Right hindlimb (tissue), 1 donor: ENCODE measurements at regions not wholly inside any gene's neighbourhood (a gene's known extent, or its start where the extent isn't known, plus 50 kb on each side); places are given as distances from the start of the nearest gene placed in this dataset.

Experiments used
- DNase-seq: peaks from one replicate; pipeline ENCODE4 v3.0.0-alpha.2; 2018

DNA sequence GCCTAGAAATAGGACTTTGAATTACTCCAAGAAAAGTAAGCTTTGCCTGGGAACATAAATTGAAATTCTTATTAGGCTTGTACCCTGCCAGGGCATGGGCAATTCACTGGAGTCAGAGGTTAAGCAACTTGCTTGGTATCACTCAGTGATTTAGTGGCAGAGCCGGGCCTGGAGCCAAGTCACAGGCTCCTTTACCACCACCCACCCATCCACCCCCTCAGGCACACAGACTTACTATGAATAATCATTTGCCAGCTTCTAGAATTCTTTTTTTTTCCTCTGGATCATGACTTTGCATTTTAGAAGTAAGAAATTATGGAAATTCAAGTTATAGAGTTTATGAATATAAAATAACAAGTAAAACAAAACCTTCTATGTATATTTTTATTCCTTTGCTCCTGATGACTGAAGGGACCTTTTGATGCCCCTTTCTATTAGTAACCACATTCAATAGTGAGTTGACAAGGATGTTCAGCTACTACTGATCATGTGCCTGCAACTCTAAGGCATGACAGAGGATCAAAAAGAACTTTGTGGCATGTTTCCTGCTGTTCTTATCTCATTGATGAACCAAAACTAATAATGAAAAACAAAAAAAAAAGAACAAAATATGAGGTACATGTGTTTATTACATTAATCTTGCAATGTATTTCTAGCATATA is 614.7 kb downstream of the TLR4 start:
- no peak for DNase-seq

GRCh38 chr9:118321788-118322187 is 617.6 kb downstream of the TLR4 start:
- DNase-seq = no peak

DNA sequence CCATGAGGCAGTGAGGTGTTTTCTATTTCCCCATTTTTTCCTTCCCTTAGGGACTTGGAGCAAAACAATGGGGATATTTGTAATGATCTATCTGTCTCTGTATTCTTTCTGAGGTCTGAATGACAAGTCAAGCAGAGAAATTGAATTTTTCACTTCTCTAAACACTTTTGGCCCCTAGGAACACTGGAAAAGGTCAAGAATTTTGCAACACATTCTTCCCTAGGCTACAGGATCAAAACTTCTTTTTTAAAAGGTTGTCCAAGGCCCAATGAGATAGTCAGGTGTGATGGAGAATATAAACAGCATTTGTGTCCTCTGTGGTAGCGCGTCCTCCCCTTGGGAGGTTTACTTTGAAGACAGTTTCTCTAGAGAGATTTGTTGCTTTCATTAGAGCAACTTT is 620.5 kb downstream of the TLR4 start:
- no peak for DNase-seq

GRCh38 chr9:118325757-118326156 is 621.6 kb downstream of the TLR4 start:
- no peak for DNase-seq

DNA sequence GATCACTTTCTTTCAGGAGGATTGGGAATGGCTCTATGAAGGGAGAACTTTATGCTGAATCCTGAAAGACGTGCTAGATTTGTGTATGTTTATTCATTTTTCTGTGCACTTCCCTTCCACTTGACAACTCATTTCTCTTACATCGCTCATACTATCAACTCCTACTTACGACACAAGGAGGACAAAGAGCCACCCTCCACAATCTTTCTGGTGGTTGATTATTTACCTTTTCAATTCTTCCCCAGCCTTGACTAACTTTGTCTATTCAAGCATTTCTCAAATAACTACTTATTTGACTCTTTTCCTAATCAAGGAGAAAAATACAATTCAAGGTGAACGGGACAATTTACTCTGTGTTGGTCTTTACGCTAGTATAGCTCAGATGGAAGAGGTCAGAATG is 622.1 kb downstream of the TLR4 start:
- no peak for DNase-seq

- no peak for DNase-seq
These were observed 626.2 kb downstream of the TLR4 start for GRCh38 chr9:118330191-118330986.

GRCh38 chr9:118331622-118332045 is 627.4 kb downstream of the TLR4 start:
- DNase-seq = no peak

GRCh38 chr9:118336250-118336942 is 632.2 kb downstream of the TLR4 start:
- DNase-seq = no peak

DNA sequence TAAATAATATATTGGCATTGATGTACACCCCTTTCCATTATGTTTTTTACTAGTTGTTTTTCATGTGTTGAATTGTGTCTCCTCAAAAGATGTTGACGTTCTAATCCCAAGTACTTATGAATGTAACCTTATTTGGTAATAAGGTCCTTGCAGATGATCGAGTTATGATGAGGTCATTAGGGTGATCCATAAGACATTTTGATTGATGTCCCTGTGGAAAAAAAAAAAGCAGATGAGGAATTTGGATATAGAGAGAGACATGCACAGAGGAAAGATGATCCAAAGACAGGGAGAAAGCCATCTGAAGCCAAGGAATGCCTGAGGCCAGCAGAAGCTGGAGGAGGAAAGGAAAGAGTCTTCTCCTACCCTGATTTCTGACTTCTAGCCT is 632.7 kb downstream of the TLR4 start:
- no peak for DNase-seq

- DNase-seq = no peak
These were observed 655.8 kb downstream of the TLR4 start for GRCh38 chr9:118360036-118360435.

DNA sequence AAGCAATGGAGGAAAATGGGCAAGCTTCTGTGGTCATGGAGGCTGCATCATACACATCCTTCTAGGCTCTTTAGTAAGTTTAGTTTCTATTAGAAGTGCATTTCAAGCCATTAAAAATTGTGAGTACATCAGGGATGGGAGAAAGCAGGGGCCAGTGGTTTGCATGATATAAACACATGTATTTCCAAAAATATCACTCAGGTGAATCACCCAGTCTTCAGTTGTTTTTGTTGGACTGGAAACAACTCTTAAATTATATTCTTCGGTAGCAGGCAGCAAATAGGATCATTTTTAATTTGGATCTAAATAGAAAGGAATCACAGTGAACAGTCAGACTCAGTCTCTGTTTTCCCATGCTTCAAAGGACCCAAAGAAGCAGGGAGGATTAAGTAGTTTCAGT is 657.9 kb downstream of the TLR4 start:
- no peak for DNase-seq

- no peak for DNase-seq
These were observed 658.4 kb downstream of the TLR4 start for GRCh38 chr9:118362596-118362995.

DNA sequence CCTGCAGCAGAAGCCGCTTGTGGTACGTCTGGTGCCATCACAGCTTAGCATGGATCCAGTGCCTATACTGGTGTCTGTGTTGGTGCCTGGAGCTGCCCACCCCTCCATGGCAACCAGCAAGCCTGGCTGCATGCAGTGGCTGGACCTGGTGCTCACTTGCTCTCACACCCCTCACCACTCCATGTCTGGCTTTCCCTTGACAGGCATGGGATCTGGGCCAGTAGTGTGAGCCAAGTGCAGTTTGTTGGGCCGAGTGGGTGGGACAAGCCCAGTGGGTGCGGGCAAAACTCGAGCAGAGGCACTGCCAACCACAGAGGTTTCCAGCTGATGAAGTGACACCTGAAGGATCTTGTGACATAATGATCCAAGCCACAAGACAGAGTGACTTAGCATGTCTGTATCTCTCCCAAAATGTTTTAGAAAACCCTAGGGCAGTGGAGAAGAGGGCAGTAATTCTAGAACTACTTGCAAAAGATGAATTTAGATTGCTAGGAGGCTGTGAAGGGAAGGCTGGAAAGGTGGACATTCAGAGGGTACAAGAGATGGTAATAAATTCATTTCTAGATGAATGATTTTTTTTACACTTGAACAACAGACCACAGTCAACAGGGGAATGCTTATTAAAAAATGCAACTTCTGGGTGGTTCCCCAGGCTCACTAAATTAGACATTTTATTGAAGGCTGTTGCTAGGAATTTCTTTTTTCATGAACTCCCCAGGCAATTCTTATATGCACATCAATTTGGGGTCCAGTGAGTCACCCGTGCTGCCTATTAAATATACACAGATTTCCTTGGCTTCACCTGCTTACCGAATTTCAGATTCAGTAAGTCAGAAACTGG is 660.3 kb downstream of the TLR4 start:
- no peak for DNase-seq

GRCh38 chr9:118366228-118366627 is 662.0 kb downstream of the TLR4 start:
- DNase-seq = no peak

DNA sequence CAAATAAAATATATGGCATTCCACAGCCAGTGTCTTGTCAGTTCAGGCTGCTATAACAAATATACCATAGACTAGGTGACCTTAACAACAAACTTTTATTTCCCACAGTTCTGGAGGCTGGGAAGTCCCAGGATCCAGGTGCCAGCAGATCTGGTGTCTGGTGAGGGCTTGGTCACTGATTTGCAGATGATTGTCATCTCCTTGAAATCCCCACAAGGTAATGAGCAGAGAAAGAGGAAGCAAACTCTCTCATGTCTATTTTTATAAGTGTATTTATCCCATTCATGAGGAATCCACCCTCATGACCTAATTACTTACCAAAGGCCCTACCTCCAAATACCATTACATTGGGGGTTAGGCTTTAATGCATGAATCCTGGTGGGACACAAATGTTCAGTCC is 663.2 kb downstream of the TLR4 start:
- DNase-seq = no peak

GRCh38 chr9:118384531-118385100 is 680.4 kb downstream of the TLR4 start:
- no peak for DNase-seq

- no peak for DNase-seq
These were observed 691.2 kb downstream of the TLR4 start for GRCh38 chr9:118395415-118395814.

DNA sequence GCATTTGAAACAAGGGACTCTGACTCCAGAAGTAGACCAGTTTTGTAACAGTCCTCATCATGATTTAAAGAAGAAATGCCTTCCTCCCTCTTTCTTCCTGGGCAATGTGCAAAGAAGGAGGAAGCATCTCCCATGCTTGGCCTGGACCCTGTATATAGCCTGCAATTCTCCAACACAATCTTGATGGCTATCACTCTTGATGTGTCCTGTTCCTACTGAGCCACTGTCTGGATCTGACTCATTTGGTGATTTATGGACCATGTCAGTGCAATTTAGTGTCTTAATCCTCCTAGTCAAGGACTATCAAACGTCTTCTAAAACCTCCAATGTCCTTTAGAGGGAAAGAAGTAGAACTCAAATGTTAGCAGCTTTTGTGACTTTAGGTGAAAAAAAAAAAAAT is 697.3 kb downstream of the TLR4 start:
- no peak for DNase-seq

- DNase-seq = no peak
These were observed 710.5 kb downstream of the TLR4 start for GRCh38 chr9:118414676-118415075.

DNA sequence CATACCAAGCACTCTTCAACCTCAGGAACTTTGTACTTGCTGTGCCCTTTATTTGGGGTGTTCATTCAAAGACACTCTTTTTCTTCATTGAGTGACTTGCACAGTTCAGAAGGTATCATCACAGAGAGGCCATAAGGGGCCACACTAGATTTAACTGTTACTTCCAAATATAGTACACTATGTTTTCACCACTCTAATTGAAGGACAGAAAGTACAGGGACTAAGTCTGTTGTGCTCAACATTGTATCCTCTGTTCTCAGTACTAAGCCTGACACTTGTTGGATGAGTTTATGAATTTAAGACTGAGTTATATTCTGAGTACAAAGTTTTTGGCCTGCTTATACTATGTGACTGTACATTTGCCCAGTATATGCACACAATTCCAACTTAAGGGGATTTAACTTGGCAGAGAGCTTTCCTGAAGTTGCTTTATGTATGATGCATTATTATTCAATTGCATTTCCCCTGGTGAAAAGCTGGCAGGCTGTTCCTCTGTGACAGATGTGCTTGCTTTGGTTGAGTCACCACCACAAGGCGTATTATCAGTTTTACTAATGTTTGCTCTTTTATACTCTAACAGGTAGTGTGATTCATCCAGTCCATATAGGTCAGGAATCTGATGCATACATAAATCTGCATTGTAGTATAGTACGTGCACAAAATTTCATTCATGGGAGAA is 714.8 kb downstream of the TLR4 start:
- peak; percentile 30 for DNase-seq

- DNase-seq = no peak
These were observed 715.5 kb downstream of the TLR4 start for GRCh38 chr9:118419676-118420075.

GRCh38 chr9:118422508-118422907 is 718.3 kb downstream of the TLR4 start:
- no peak for DNase-seq
